ENCODE measurements at regions not wholly inside any gene's neighbourhood (a gene's known extent, or its start where the extent isn't known, plus 50 kb on each side); places are given as distances from the start of the nearest gene placed in this dataset.

DNA sequence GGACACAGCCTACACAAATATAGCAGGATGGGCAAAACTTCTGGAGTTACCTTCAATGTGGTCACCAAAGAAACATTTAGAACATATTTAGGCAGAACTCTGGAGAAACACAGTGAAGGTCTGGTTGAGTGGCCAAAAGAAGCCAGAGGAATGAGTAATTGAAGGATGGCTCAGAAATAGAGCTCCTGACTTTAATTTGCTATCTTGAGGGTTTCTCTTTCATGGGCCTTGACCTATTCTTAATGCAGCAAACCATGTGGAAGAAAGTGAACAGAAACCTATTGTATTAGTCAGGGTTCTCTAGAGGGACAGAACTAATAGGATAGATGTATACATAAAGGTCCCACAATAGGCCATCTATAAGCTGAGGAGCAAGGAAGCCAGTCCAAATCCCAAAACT is 650.5 kb downstream of the ACTL7B start:
- TF ChIP-seq, protein P1, sequence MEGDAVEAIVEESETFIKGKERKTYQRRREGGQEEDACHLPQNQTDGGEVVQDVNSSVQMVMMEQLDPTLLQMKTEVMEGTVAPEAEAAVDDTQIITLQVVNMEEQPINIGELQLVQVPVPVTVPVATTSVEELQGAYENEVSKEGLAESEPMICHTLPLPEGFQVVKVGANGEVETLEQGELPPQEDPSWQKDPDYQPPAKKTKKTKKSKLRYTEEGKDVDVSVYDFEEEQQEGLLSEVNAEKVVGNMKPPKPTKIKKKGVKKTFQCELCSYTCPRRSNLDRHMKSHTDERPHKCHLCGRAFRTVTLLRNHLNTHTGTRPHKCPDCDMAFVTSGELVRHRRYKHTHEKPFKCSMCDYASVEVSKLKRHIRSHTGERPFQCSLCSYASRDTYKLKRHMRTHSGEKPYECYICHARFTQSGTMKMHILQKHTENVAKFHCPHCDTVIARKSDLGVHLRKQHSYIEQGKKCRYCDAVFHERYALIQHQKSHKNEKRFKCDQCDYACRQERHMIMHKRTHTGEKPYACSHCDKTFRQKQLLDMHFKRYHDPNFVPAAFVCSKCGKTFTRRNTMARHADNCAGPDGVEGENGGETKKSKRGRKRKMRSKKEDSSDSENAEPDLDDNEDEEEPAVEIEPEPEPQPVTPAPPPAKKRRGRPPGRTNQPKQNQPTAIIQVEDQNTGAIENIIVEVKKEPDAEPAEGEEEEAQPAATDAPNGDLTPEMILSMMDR (IDR thresholded peaks at IDR 0.05) = no peak
- TF ChIP-seq ZFX (IDR thresholded peaks at IDR 0.05; ENCODE audit: borderline replicate concordance) = no peak
- no peak overlapping the region for H3K27ac ChIP-seq

GRCh38 chr9:108197899-108198298 is 657.9 kb downstream of the ACTL7B start:
- TF ChIP-seq, protein P1 (IDR thresholded peaks at IDR 0.05) = no peak
- no peak for TF ChIP-seq ZFX (IDR thresholded peaks at IDR 0.05; ENCODE audit: borderline replicate concordance)
- no peak overlapping the region for H3K27ac ChIP-seq

- TF ChIP-seq ZFX (IDR thresholded peaks at IDR 0.05; ENCODE audit: borderline replicate concordance) = no peak
- TF ChIP-seq, protein P1 (IDR thresholded peaks at IDR 0.05) = no peak
- no peak overlapping the region for H3K27ac ChIP-seq
These were observed 658.8 kb downstream of the ACTL7B start for GRCh38 chr9:108197008-108197365.

DNA sequence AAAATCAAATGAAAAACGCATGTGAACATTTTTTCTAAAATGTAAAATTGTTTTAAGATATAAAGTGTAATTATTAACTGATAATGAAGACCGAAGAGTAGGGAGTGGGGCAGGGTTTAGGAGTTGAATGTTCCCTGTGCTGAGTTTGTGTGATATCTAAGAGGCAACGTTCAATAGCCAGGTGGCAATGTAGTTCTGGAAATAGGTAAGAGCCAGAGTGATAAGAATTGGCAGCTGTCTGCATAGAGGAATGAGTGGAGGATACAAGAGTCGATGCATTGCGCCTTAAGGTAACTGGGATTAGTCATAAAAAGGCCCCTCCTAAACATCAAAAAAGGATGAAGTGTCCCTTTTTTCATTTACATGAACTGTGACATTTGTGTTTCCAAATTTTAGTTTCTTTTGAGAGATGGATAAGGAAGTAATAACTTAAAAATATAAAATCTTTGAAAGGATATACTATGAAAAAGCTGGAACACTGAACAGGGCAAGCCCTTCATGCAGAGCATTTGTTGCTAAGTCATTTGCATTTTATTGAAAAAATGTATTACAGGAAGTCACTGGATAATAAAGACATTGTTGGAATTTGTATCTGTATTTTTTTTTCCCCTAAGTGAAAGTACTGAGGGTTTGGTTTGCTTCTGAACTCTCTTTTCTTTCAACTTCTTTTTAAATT is 659.3 kb downstream of the ACTL7B start:
- TF ChIP-seq, protein P1 (IDR thresholded peaks at IDR 0.05) = no peak
- no peak for TF ChIP-seq ZFX (IDR thresholded peaks at IDR 0.05; ENCODE audit: borderline replicate concordance)
- H3K27ac ChIP-seq = no peak overlapping the region

DNA sequence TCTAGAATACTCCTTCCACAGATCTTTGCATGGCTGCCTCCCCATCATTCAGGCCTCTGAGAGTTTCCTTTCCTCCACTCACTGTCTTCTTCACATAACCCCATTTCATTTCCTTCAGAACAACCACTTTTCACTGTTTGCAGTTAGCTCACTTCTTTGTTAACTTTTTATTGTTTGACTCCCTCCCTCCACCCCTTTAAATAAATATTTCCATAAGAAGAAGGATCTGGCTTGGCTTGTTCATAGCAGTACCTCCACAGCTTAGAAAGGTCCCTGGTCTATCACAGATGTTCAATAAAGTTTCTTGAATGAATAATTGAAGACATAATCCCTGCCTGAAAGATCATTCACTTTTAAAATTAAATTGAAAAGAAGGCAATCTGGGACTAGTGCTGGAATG is 661.6 kb downstream of the ACTL7B start:
- TF ChIP-seq, protein P1 (IDR thresholded peaks at IDR 0.05) = no peak
- TF ChIP-seq ZFX (IDR thresholded peaks at IDR 0.05; ENCODE audit: borderline replicate concordance) = no peak
- H3K27ac ChIP-seq = peak overlapping the region; percentile 49

GRCh38 chr9:108193026-108193710 is 662.6 kb downstream of the ACTL7B start:
- H3K27ac ChIP-seq = peak overlapping the region; percentile 49; the same call in 1 of the 2 replicates
- no peak for TF ChIP-seq ZFX (IDR thresholded peaks at IDR 0.05; ENCODE audit: borderline replicate concordance)
- TF ChIP-seq, protein P1 (IDR thresholded peaks at IDR 0.05) = no peak

DNA sequence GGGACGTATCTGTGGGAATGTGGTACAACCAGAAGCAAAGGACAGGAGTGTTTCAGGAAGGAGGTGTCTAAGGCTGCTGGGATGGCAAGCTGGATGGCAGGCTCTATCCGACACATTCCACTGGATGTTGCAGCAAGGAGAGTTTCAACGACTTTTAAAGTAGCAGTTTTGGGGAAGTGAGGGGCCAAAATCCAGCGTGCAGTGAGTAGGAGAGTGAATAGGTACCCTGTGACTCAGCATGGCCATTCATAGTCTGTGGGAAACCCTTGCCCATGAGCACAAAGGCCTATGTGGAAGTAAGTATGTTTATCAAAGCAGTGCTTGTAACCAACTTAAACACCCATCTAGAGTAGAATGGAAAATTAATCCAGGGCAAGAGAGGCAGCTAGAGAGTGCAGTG is 664.7 kb downstream of the ACTL7B start:
- TF ChIP-seq ZFX (IDR thresholded peaks at IDR 0.05; ENCODE audit: borderline replicate concordance) = no peak
- TF ChIP-seq, protein P1 (IDR thresholded peaks at IDR 0.05) = no peak
- H3K27ac ChIP-seq = no peak overlapping the region

Data from 22Rv1 (cell line).